Skin epidermis (tissue), 12 donors: ENCODE measurements at regions not wholly inside any gene's neighbourhood (a gene's known extent, or its start where the extent isn't known, plus 50 kb on each side); places are given as distances from the start of the nearest gene placed in this dataset.
"Not testable (repeated sequence)": the region's sequence is repeated elsewhere in the genome, so short reads cannot be mapped to it uniquely, and the experiment has no call there.

Experiments
- H3K27ac ChIP-seq, 21 experiments: fragments of 200-600 bp; sonication (generic) in 11 of 21; one replicate each; pipeline ENCODE4 v1.5.0; 2020; ENCODE audit warnings: mild to moderate bottlenecking in 3 of 21, inconsistent platforms in 2 of 21, moderate library complexity in 2 of 21
- H3K4me3 ChIP-seq, 7 experiments: fragments of 200-600 bp; sonication (generic) in 2 of 7; one replicate each; pipeline ENCODE4 v1.5.0; 2020; ENCODE audit warnings: inconsistent platforms in 2 of 7, mild to moderate bottlenecking in 2 of 7, moderate library complexity in 1 of 7

DNA sequence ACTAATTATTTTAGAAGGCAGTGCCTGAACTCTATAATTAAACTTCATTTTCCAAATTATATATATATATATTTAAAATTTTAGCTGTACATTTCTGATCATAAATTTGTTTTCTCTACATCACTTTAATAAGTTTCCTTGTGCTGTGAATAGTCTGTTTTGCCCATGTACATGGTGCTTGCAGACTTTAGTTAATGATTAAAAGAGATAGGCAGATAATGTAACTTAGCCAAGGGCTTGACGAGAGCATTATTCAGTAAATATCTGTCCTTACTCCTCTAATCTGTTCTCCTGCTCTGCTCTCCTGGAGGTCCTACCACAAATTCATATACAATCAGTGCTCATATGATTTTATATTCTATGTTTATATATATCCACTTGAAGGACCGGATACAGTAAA is 595.2 kb upstream of the KIF2B start:
- Histone ChIP-seq H3K4me3 (no peak overlapping the region), H3K27ac (no peak overlapping the region)

DNA sequence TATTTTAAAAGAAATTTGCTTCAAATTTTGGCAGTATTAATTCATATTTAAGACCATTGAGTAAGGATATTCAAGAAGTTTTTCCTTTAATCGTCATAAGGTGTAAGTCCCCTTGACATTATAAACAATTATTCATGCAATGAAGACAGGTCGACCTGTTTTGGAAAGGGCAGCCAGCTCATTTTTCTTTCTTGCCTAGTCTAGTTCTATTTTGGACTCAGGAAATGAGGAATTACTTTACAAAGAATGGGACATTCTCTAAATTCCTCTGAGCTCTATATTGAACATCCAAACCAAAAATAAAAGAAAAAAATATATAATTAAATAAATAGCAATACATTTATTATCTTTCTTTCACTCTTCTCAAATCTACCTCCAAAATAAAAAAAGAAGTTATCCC is 595.6 kb upstream of the KIF2B start:
- Histone ChIP-seq H3K27ac (no peak overlapping the region), H3K4me3 (no peak overlapping the region)

DNA sequence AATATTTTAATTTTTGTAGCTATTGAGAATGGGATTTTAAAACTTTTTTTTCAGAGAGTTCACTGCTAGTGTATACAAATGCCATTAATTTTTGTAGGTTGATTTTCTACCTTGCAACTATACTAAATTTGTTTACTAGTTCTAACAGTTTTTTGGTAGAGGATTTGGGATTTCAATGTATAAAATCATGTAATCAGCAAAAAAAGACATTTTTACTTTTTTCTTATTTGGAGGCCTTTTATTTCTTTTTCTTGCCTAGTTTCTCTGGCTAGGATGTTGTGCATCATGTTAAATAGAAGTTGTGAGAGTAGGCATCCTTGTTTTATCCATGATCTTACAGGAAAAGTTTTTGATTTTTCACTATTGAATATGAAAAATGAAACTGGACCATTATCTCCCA is 602.9 kb upstream of the KIF2B start:
- H3K27ac ChIP-seq: no peak overlapping the region
- no peak overlapping the region for H3K4me3 ChIP-seq

DNA sequence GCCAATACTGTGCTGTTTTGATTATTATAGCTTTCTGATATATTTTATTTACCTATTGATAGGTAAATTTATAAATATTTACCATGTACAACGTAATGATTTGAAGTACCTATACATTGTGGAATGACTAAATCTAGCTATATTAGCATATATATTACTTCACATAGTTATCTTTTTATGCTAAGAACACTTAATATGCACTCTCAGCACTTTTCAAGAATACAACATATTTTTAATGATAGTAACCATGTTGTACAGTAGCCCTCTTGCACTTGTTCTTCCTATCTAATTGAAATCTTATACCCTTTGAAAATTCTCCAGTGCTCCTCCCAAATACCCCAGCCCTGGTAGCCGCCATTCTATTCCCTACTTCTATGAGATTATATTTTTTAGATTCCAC is 604.0 kb upstream of the KIF2B start:
- no peak overlapping the region for H3K27ac ChIP-seq
- H3K4me3 ChIP-seq: no peak overlapping the region

GRCh38 chr17:53217311-53217710 is 605.4 kb upstream of the KIF2B start:
- Histone ChIP-seq H3K4me3 (no peak overlapping the region), H3K27ac (no peak overlapping the region)

DNA sequence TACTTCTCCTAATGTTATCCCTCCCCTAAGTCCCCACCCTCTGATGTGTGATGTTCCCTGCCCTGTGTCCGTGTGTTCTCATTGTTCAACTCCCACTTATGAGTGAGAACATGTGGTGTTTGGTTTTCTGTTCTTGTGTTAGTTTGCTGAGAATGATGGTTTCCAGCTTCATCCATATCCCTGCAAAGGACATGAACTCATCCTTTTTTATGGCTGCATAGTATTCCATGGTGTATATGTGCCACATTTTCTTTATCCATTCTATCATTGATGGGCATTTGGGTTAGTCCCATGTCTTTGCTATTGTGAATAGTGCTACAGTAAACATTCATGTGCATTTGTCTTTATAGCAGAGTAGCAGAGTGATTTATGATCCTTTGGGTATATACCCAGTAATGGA is 613.8 kb upstream of the KIF2B start:
- not testable (repeated sequence) for H3K27ac ChIP-seq, H3K4me3 ChIP-seq

DNA sequence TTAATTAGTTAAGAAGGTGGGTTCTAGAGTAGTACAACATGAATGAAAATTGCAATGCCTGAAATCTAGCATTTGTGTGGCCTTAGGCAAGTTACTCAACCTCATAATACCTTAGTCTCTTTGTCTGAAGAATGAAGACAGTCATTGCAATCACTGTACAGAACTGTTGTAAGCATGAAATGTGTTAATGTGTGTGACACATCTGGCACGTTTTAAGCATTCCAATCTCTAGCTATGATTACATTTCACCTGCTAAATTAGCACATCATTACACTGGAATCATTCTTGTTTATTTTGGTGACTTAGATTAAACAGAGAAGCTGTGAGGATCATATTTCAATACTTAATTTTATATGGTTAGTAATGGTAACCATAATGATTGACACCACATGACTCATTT is 629.7 kb upstream of the KIF2B start:
- H3K4me3 ChIP-seq: no peak overlapping the region
- H3K27ac ChIP-seq: no peak overlapping the region

GRCh38 chr17:53191878-53192277 is 630.8 kb upstream of the KIF2B start:
- Histone ChIP-seq H3K27ac (no peak overlapping the region), H3K4me3 (no peak overlapping the region)

- H3K27ac ChIP-seq: no peak overlapping the region
Measured at GRCh38 chr17:53186001-53186400, 636.7 kb upstream of the KIF2B start.

DNA sequence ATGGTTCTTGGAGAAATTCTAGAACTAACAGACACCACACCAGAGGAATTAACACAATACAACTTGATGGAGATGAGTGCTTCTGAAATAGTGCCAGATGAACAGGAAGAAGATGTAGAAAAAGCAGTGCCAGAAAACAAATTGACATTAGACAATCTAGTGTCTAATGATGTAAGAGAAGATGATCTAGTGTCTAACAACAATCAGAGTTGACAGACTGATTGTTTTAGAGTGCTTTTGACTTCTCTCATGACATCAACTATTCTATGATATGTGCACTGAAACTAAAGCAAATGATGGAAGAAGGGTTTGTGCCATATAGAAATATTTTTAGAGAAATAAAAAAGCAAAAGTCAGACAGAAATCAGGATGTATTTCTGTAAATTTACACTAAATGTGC is 646.1 kb upstream of the KIF2B start:
- Histone ChIP-seq H3K4me3 (no peak overlapping the region), H3K27ac (no peak overlapping the region)

More at GRCh38 chr17:53186001-53186400, 636.7 kb upstream of the KIF2B start:
- H3K4me3 ChIP-seq: no peak overlapping the region

DNA sequence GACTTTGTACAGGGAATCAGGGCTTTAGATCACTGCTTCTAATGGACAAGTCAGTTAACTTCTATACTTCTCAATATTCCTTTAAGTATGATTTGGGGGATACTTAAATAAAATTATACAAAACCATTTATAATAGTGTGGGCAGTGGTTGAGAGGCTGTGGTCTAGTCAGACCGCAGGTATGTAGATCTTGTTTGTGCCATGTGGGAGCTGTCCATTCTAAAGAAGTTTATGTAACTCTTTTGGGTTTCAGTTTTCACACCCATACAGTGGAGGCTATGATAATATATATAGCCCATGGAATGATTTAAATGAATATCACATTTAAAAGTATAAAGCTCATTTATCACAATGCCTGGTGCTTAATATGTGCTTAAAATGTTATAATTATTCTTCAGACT is 654.3 kb upstream of the KIF2B start:
- no peak overlapping the region for H3K27ac ChIP-seq

DNA sequence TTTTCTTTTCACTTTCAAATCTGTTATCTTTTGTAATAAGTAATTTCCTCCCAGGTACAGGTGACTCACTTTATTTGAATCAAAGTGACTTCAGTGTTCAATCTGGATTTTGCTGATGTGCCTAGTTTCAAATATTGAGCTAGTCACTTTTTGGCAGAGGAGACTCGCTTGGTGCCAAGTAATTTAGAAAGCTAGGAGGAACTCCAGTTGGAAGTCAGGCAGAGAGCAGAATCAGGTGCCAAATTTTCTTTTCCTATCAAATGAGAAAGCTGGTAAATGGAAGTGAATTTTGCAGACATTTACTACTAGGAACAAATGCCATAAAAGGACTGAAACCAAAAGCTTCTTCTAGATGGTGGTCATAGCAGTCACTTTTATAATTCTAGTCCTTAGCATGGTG is 656.0 kb upstream of the KIF2B start:
- Histone ChIP-seq H3K27ac (no peak overlapping the region), H3K4me3 (no peak overlapping the region)

More for the DNA sequence above, 654.3 kb upstream of the KIF2B start:
- no peak overlapping the region for H3K4me3 ChIP-seq

DNA sequence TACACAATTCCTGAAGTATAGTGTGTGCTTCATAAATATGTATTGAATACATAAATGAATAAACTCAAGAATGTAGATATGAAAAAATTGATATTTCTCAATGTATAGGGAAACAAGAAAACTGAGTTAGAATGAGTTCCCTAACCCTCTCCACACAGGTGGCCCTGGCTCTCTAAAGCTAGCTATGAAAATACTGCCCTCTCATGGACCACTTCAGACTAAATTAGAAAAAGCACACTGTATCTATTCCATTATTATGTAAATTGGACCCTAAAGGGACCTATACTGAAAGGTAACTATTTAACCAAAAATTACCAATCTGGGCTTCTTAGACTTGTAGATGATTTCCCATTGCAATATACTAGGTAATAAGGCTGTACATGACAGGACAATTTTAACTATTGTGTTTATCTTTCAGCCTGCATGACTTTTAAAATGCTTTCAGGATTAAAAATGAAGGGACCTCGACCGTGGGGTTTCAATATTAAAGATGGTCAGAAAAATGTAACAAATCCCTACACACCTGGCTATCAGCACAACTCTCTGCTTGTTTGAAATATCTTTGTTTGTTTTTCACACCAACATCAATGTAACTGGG is 672.5 kb upstream of the KIF2B start:
- no peak overlapping the region for H3K4me3 ChIP-seq
- H3K27ac ChIP-seq: no peak overlapping the region

DNA sequence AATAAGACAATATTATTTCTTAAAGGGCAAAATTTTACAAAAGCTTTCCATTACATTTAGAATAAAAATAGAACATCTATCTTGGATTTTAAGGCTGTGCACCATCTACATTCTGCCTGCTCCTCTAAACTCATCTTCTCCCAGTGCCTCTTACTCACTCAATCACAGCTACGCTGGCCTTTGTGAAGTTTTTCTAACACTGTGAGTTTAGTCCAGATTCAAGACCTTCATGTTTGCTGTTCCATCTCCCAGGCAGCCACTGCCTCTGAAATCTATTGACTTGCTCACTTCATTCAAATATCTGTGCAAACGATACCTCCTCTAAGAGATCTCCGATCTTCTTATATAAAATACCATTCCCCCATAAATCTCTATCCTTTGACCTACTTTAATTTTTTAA is 673.4 kb upstream of the KIF2B start:
- no peak overlapping the region for H3K4me3 ChIP-seq
- H3K27ac ChIP-seq: no peak overlapping the region

GRCh38 chr17:53148058-53148457 is 674.7 kb upstream of the KIF2B start:
- H3K4me3 ChIP-seq: no peak overlapping the region
- no peak overlapping the region for H3K27ac ChIP-seq

DNA sequence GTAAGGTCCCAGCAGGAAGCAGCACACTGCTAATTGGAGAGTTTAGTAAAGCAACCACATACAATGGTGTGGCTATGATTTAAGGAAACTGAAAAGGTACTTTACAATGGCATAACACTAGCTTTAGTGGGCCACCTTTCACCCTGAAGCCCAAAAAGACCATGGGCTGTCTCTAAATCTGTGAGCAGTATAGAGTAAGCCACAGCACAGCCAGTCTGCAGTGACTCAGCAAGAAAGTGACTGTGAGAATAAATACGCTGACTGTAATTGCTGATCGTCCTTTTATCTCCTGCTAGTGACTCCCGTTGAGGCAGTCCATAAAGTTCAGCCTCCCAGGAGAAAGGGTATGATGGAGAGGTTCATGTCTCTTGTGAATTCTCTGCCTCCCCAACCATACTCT is 679.8 kb upstream of the KIF2B start:
- no peak overlapping the region for H3K4me3 ChIP-seq
- no peak overlapping the region for H3K27ac ChIP-seq

GRCh38 chr17:53141731-53142130 is 681.0 kb upstream of the KIF2B start:
- no peak overlapping the region for H3K27ac ChIP-seq
- no peak overlapping the region for H3K4me3 ChIP-seq

GRCh38 chr17:53141280-53141679 is 681.4 kb upstream of the KIF2B start:
- H3K4me3 ChIP-seq: no peak overlapping the region
- H3K27ac ChIP-seq: no peak overlapping the region

DNA sequence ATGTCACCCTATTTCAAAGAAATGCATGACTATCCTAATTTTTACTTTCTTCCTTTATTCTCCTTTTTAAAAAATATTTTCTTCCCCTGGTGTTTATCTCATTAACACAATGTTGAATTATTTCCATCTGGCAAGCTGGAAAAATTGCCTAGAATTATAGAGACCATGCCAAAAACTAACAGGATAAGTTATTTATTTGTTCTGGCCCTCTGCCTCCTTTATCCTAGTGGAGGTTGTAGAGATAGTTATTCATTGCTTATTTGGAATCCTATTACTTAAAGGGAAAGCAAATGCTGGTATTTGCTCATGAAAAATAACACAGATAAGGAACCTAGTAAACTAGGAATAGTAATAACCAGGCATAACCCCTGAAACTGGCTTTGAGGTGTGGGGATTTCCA is 684.9 kb upstream of the KIF2B start:
- Histone ChIP-seq H3K4me3 (no peak overlapping the region), H3K27ac (no peak overlapping the region)

- H3K4me3 ChIP-seq: no peak overlapping the region
- no peak overlapping the region for H3K27ac ChIP-seq
Measured at GRCh38 chr17:53135969-53136368, 686.8 kb upstream of the KIF2B start.

GRCh38 chr17:53134548-53134947 is 688.2 kb upstream of the KIF2B start:
- Histone ChIP-seq H3K27ac (no peak overlapping the region), H3K4me3 (no peak overlapping the region)

- H3K27ac ChIP-seq: no peak overlapping the region
- H3K4me3 ChIP-seq: no peak overlapping the region
Measured at GRCh38 chr17:53133876-53134275, 688.9 kb upstream of the KIF2B start.

- H3K4me3 ChIP-seq: no peak overlapping the region
Measured at GRCh38 chr17:53129863-53130262, 692.9 kb upstream of the KIF2B start.

More at GRCh38 chr17:53129863-53130262, 692.9 kb upstream of the KIF2B start:
- no peak overlapping the region for H3K27ac ChIP-seq
